CD1c-positive myeloid dendritic cell (primary cell): ENCODE measurements at regions not wholly inside any gene's neighbourhood (a gene's known extent, or its start where the extent isn't known, plus 50 kb on each side); places are given as distances from the start of the nearest gene placed in this dataset.

Experiments used
- DNase-seq: peaks from one replicate; pipeline ENCODE4 v3.0.0-alpha.2; 2016; ENCODE audit errors: extremely low spot score

- no peak for DNase-seq
These were observed 286.3 kb downstream of the FAM43A start for GRCh38 chr3:194971965-194972364.

GRCh38 chr3:194972641-194973040, 287.0 kb downstream of the FAM43A start:
- no peak for DNase-seq

GRCh38 chr3:194973366-194974000, 287.8 kb downstream of the FAM43A start:
- DNase-seq, result no peak

GRCh38 chr3:194974468-194975135, 288.9 kb downstream of the FAM43A start:
- DNase-seq, result no peak

GRCh38 chr3:194976049-194976451, 290.4 kb downstream of the FAM43A start:
- DNase-seq, result no peak

GRCh38 chr3:194976874-194977273, 291.2 kb downstream of the FAM43A start:
- DNase-seq, result no peak

- DNase-seq, result no peak
These were observed 291.7 kb downstream of the FAM43A start for GRCh38 chr3:194977356-194977755.

- no peak for DNase-seq
These were observed 291.8 kb downstream of the XXYLT1 start for GRCh38 chr3:194979173-194979572.

- no peak for DNase-seq
These were observed 288.5 kb downstream of the XXYLT1 start for GRCh38 chr3:194982472-194982871.

- DNase-seq, result no peak
These were observed 287.8 kb downstream of the XXYLT1 start for GRCh38 chr3:194983121-194983520.

GRCh38 chr3:194983620-194984019, 287.3 kb downstream of the XXYLT1 start:
- no peak for DNase-seq

- no peak for DNase-seq
These were observed 286.9 kb downstream of the XXYLT1 start for GRCh38 chr3:194984066-194984465.

- DNase-seq, result no peak
These were observed 286.3 kb downstream of the XXYLT1 start for GRCh38 chr3:194984622-194985021.

- DNase-seq, result peak; percentile 59
These were observed 285.9 kb downstream of the XXYLT1 start for GRCh38 chr3:194985031-194985578.

- DNase-seq, result peak; percentile 55
These were observed 284.5 kb downstream of the XXYLT1 start for GRCh38 chr3:194986208-194987043.

- no peak for DNase-seq
These were observed 283.1 kb downstream of the XXYLT1 start for GRCh38 chr3:194987571-194988494.

GRCh38 chr3:194988495-194989165, 282.3 kb downstream of the XXYLT1 start:
- no peak for DNase-seq

GRCh38 chr3:194989241-194989640, 281.7 kb downstream of the XXYLT1 start:
- DNase-seq, result no peak

- DNase-seq, result no peak
These were observed 280.3 kb downstream of the XXYLT1 start for GRCh38 chr3:194990454-194991337.

- no peak for DNase-seq
These were observed 279.7 kb downstream of the XXYLT1 start for GRCh38 chr3:194991338-194991654.
